ENCODE measurements at regions not wholly inside any gene's neighbourhood (a gene's known extent, or its start where the extent isn't known, plus 50 kb on each side); places are given as distances from the start of the nearest gene placed in this dataset.
"Not testable (repeated sequence)": the region's sequence is repeated elsewhere in the genome, so short reads cannot be mapped to it uniquely, and the experiment has no call there.

- intact Hi-C loops (cut with micrococcal nuclease), result no loop called here
Measured at GRCh38 chrX:12034741-12035140, 103.5 kb upstream of the FRMPD4 start.

GRCh38 chrX:12042615-12043014 lies 95.7 kb upstream of the FRMPD4 start:
- no peak overlapping the region for H3K4me3 Mint-ChIP-seq
- DNase-seq, result no peak
- intact Hi-C loops (cut with micrococcal nuclease), result no loop called here
- H3K4me1 Mint-ChIP-seq, result no peaks in the 10 kb centered on the region
- H3K27ac Mint-ChIP-seq, result no peak overlapping the region
- no peaks in the 10 kb centered on the region for H3K27me3 Mint-ChIP-seq
- H3K9me3 Mint-ChIP-seq, result no peaks in the 10 kb centered on the region
- no peaks in the 10 kb centered on the region for H3K36me3 Mint-ChIP-seq (ENCODE audit: low read depth)

More at GRCh38 chrX:12034741-12035140, 103.5 kb upstream of the FRMPD4 start:
- no peaks in the 10 kb centered on the region for H3K36me3 Mint-ChIP-seq (ENCODE audit: low read depth)
- no peaks in the 10 kb centered on the region for H3K9me3 Mint-ChIP-seq
- no peak overlapping the region for H3K4me3 Mint-ChIP-seq
- no peaks in the 10 kb centered on the region for H3K27me3 Mint-ChIP-seq
- no peak overlapping the region for H3K27ac Mint-ChIP-seq
- DNase-seq, result no peak
- no peaks in the 10 kb centered on the region for H3K4me1 Mint-ChIP-seq

GRCh38 chrX:12052109-12052508 lies 86.2 kb upstream of the FRMPD4 start:
- Mint-ChIP-seq H3K4me3 (no peak overlapping the region), H3K27me3 (no peaks in the 10 kb centered on the region), H3K9me3 (no peaks in the 10 kb centered on the region), H3K4me1 (no peaks in the 10 kb centered on the region), H3K27ac (no peak overlapping the region), H3K36me3 (ENCODE audit: low read depth) (no peaks in the 10 kb centered on the region)
- DNase-seq, result no peak
- intact Hi-C loops (cut with micrococcal nuclease), result no loop called here

- no peak for DNase-seq
- H3K4me1 Mint-ChIP-seq, result no peaks in the 10 kb centered on the region
- no peaks in the 10 kb centered on the region for H3K36me3 Mint-ChIP-seq (ENCODE audit: low read depth)
- H3K4me3 Mint-ChIP-seq, result no peak overlapping the region
- no peak overlapping the region for H3K27ac Mint-ChIP-seq
- intact Hi-C loops (cut with micrococcal nuclease), result no loop called here
- H3K9me3 Mint-ChIP-seq, result no peaks in the 10 kb centered on the region
- H3K27me3 Mint-ChIP-seq, result no peaks in the 10 kb centered on the region
Measured at GRCh38 chrX:12058087-12058486, 80.2 kb upstream of the FRMPD4 start.

- Mint-ChIP-seq H3K4me1 (no peaks in the 10 kb centered on the region), H3K9me3 (no peaks in the 10 kb centered on the region), H3K27ac (no peak overlapping the region), H3K4me3 (no peak overlapping the region), H3K36me3 (ENCODE audit: low read depth) (no peaks in the 10 kb centered on the region), H3K27me3 (no peaks in the 10 kb centered on the region)
- no peak for DNase-seq
- intact Hi-C loops (cut with micrococcal nuclease), result no loop called here
Measured at GRCh38 chrX:12060489-12061260, 77.6 kb upstream of the FRMPD4 start.

GRCh38 chrX:12065251-12065650 lies 73.0 kb upstream of the FRMPD4 start:
- Mint-ChIP-seq H3K27me3 (peaks cover 2% of the 10 kb centered on the region), H3K4me3 (no peak overlapping the region), H3K9me3 (no peaks in the 10 kb centered on the region), H3K27ac (no peak overlapping the region), H3K4me1 (no peaks in the 10 kb centered on the region), H3K36me3 (ENCODE audit: low read depth) (no peaks in the 10 kb centered on the region)
- DNase-seq, result no peak
- intact Hi-C loops (cut with micrococcal nuclease), result no loop called here

- Mint-ChIP-seq H3K4me3 (no peak overlapping the region), H3K27me3 (no peaks in the 10 kb centered on the region), H3K36me3 (ENCODE audit: low read depth) (no peaks in the 10 kb centered on the region), H3K9me3 (no peaks in the 10 kb centered on the region), H3K27ac (no peak overlapping the region), H3K4me1 (no peaks in the 10 kb centered on the region)
- intact Hi-C loops (cut with micrococcal nuclease), result no loop called here
- DNase-seq, result no peak
Measured at GRCh38 chrX:12076046-12076445, 62.2 kb upstream of the FRMPD4 start.

GRCh38 chrX:12080265-12080664 lies 58.0 kb upstream of the FRMPD4 start:
- no peaks in the 10 kb centered on the region for H3K27me3 Mint-ChIP-seq
- H3K4me3 Mint-ChIP-seq, result no peak overlapping the region
- intact Hi-C loops (cut with micrococcal nuclease), result no loop called here
- H3K36me3 Mint-ChIP-seq (ENCODE audit: low read depth), result no peaks in the 10 kb centered on the region
- no peaks in the 10 kb centered on the region for H3K4me1 Mint-ChIP-seq
- no peaks in the 10 kb centered on the region for H3K9me3 Mint-ChIP-seq
- no peak overlapping the region for H3K27ac Mint-ChIP-seq
- DNase-seq, result no peak

- H3K36me3 Mint-ChIP-seq (ENCODE audit: low read depth); DNase-seq; H3K4me3 Mint-ChIP-seq; H3K9me3 Mint-ChIP-seq; H3K27me3 Mint-ChIP-seq; intact Hi-C loops (cut with micrococcal nuclease); H3K27ac Mint-ChIP-seq; H3K4me1 Mint-ChIP-seq: not testable (repeated sequence)
Measured at GRCh38 chrX:12082959-12083358, 55.3 kb upstream of the FRMPD4 start.

Measured in activated CD4-positive, alpha-beta T cell treated with anti-CD3 and anti-CD28 coated beads, Interleukin-2, amount 10 ng/mL, durations not matched to agents 24 days and 14 days (primary cell).